NCI-H2171 treated with DMSO at 0.1 percent for 48 hours (cell line): ENCODE measurements at regions not wholly inside any gene's neighbourhood (a gene's known extent, or its start where the extent isn't known, plus 50 kb on each side); places are given as distances from the start of the nearest gene placed in this dataset.

Experiments
- DNase-seq: peaks from one replicate; lab custom pipeline; 2025; lab: John Stamatoyannopoulos, UW

DNA sequence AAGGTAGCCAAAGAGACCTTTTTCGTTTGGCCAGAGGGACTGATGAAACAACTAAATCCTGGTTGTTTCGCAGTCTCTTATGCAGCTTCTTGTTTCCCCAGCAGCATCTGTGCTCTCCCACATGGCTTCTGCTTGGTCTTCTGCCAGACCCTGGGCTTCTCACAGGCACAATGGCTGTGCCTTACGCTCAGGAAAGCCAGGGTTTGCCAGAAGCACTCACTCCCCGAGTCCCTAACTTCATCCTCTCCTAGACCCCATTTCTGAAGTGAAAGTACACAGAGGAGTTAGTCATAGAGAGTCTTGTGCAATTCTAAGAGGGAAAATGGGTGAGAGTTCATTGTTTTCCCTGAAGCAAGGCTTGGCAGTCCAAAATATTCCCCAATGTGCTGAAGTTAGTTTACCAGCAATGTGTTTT lies 121.7 kb downstream of the EVX1 start:
- DNase-seq: peak; percentile 13

DNA sequence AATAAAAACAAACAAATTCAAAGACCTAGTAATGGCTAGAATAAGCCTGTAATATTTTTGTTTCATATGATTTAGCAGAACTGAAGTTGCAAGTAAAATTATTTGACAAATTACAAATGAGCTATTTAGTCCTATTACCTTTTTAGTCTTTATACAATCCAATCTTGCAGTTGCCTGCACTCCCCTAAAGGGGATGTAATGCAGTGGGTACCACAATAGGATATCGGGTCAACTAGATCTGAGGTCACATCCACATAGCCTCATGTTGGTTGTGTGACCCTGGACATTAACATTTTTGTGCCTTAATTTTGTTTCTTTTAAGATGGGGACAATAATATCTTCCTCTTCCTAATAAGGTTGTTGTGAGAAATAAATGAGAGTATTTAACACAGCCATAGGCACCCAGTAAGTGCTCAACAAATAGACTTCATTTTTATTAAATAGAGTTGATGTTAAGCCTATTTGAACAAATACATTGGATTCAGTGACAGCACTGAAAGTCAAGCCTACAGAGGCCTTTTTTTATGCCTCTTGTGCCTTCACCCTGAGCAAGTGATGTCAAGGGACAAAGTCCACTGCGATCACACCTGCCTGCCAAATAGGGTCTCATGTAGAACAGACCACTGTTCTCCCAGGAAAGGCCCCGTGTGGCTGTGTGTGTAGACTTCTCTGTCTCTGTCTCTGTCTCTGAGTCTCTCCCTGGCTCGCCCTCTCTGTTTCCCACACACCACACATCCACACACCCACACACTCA lies 124.8 kb downstream of the EVX1 start:
- DNase-seq: no peak

DNA sequence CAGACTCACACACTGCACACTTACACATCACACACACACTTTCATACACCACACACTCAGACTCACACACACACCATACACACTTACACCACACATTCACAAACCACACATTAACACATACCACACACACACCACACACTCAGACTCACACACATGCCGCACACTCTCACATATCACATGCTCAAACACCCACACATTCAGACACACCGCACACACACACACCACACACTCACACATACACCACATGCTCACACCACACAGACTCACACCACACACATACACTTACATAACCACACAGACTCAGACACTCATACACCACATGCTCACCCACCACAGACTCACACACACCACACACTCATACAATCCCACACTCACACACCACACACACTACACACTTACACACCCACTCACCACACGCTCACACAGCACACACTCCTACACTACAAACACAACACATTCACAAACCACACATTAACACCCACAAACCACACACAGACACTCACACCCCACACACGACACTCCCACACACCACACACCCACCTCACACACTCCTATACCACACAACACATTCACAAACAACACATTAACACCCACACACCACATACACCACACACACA lies 125.4 kb downstream of the EVX1 start:
- DNase-seq: no peak

DNA sequence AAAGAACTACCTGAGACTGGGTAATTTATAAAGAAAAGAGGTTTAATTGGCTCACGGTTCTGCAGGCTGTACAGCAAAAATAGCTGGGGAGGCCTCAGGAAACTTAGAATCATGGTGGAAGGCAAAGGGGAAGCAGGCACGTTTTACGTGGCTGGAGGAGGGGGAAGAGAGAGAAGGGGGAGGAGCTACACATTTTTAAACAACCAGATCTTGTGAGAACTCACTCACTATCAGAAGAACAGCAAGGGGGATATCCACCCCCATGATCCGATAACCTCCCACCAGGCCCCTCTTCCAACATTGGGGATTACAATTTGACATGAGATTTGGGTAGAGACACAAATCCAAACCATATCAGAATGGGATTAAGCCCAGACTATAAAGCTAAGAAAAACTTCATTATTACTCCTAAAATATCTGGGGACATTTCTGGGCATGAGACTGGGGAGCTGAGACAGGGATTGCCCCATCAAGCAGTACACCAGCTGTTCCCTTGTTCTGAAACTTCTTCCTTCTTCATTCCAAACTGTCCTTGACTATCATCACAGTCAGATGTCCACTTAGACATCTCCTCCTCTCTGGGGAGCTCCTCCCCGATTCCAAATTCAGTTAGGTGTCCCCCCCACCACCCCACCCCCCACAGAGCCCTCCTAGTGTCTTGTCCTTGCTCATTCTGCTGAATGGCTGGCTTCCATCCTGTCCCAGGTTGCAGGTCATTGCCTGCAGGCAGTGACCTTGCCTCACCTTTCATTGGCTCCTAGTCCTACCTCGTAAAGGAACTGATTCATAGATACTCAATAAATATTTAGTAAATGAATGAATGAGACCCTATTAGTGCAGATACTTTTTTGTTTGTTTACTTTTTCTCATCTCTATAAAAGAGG lies 132.6 kb downstream of the EVX1 start:
- no peak for DNase-seq

DNA sequence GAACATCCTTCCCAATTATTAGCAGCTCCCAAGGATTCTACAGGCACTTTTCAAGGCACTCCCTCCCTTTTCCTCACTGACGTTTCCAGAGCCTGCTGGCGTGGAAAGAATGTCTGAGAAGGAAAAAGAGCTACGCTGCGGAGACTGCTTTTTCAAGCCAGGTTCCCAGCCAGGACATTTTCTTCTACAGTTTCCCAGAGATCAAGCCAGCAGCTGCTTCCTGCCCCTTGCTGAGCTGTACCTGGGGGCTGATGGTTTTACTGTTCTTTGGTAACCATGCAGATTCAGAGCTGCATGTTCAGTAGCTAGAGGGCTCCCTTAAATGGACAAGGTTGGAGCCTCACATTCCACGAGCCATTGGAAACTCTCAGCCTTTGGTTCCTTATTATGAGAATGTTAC lies 133.4 kb downstream of the EVX1 start:
- no peak for DNase-seq

DNA sequence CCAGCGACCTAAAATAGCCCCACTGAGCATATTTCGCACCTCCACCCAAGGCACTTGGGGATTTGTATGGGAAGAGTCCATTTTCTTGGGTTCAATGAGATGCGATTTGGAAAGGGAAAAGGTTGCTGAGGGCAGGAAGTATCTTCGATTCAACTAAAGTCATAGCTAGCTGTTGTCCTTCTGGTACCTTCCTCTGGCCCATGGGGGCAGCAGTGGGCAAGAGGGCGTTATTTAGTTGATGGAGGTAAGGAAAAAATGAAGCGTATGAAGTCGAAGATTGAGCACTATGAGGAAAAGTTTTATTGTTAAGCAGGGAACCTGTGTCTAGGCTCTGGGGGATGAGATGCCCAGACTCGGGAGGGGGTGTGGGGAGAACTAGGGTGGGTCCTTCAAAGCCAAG lies 135.4 kb downstream of the EVX1 start:
- DNase-seq: no peak

DNA sequence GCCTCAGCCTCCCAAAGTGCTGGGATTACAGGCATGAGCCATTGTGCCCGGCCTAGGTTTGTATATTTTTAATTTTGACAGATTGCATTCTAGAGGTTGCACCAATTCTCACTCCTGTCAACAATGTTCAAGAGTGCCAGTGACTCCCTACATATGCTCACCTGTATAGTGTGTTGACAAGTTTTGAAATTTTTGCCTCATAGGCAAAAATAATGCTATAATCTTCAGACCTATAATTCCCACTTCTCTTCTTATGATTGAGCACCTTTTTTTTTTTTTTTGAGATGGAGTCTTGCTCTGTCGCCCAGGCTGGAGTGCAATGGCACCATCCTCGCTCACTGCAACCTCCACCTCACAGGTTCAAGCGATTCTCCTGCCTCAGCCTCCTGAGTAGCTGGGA lies 139.7 kb downstream of the EVX1 start:
- DNase-seq: no peak

DNA sequence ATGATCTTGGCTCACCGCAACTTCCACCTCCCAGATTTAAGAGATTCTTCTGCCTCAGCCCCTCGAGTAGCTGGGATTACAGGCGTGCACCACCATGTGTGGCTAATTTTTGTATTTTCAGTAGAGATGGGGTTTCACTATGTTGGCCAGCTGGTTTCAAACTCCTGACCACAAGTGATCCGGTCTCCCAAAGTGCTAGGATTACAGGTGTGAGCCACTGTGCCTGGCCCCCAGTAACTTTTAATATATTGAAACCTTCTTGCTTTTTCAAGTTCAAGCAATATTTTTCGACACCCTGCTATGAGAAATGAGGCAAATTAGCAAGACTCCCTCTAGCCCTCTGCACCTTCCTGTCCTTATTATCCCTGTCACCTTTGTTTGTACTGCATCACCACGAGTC lies 144.0 kb downstream of the EVX1 start:
- no peak for DNase-seq

DNA sequence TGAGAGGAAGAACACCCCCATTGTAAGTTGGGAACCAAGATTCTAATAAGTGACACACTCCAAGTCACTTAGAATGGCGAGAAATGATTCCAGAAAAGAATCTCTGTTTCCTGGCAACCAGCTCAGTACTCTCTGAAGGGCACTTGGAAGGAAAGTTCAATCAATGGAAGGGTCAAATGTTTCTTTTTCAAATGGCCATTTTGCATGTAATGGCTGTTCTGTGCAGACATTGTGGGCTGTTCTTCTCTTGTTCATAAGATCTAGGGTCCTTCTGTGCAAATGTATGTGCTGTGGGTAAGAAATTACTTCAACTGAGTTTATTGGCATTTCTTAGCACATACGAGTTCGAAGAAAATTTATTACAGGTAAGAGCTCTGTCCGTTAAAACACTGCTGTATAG lies 145.3 kb downstream of the EVX1 start:
- DNase-seq: no peak

DNA sequence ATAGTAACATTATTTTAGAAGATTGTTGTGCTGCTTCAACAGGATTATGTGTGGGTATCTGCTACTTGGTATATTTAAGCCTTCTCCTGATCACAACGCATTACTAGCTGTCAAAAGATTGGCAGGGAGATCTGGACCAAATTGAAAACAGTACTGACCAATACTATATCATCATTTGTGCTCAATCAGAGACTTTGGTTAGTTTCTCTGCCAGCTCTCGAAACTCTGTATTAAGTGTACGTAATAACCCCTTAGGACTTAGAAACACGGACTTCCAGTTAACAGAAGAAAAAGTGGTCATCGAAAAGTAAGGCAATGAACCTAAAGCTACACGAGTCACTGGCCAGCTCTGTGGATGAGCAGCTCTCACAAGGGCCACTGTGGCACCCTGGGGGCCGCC lies 146.0 kb downstream of the EVX1 start:
- no peak for DNase-seq

DNA sequence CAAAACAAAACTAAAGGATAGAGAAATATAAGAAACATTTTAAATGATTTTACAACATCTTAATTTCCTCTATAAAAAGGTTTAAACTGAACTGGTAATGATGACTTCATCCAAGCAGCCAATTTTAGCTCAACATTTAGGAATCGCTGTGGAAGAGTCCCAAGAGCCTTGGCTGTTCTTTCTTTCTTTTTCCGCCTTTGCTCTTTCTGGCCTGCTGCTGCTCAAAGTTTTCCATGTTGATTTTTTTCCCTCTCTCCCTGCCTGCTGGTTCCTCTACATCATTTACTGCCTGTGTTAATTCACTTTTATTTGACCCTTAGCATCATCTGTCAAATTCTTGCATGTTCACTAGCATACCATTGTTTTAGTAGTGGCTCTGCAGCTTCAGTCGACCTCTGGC lies 146.9 kb downstream of the EVX1 start:
- no peak for DNase-seq

DNA sequence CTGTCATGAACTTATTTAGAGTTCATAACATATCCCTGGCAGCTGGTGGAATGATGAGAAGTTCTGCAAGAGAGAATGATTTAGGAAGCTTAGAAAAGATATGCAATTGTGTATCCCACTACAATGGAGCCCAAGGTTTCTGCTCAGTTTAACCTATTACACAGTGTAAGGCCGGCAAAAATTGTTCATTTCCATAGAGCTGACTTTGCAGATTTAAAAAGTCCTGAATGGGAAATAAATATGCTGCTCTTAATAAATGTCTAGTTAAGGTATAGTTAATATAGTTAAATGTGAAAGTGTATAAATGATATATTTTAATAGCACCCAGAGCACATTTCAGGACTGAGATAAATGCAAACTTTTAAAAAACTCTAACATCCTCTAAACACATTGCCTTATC lies 149.9 kb downstream of the EVX1 start:
- no peak for DNase-seq

DNA sequence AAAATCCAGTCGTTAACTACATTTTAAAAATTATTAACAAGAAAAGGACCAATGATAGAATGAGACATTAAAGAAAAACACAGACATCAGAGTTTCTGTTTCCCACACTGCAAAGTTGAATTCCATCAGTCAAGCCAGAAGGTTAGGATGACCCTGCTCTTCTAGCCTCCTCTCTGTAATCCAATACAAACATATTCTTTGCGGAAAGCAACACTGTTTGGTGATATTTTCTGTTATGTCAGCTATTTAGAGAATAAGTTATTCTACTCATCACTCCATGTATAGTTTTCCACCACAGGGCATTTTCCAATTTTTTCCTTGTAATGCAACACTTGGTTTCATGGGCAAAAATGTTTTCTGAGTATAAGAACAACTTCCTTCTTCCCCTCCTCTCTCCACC lies 152.3 kb downstream of the EVX1 start:
- no peak for DNase-seq

DNA sequence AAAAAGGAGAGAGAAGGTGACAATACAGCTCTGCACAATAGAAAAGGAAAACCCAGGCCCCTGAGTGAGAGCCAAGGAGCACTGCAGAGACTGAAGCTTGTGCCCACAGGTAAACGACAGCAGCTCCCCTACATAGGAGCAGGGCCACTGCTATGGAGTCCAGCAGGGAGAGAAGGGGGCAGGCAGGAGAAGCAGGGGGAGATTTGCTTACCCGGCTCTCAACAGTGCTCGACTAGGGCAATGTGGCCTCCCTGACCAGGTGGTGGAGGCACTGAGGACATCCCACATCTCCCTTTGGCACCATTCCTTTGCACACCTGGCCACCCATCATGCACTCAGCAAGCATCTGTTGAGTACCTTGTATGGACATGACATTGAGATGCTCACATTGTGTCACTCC lies 153.0 kb downstream of the EVX1 start:
- no peak for DNase-seq

DNA sequence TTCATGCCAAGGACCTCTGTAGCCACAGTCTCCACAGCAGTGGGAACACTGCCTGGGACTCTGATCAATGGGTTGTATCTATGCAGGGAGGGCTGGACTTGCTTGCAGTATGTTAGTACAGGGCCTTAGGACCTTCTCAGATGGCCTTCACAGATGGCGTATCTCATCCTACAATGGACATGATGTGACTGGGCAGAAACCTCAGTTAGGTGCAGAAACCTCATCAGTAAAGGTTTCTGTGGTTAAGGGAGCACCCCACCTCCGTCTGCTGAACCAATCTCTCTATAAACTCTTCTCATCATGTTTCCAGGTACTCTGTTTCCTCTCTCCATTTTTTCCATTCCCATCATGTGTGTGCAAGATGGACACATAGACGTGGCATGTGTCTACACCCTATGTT lies 154.9 kb downstream of the EVX1 start:
- DNase-seq: no peak

DNA sequence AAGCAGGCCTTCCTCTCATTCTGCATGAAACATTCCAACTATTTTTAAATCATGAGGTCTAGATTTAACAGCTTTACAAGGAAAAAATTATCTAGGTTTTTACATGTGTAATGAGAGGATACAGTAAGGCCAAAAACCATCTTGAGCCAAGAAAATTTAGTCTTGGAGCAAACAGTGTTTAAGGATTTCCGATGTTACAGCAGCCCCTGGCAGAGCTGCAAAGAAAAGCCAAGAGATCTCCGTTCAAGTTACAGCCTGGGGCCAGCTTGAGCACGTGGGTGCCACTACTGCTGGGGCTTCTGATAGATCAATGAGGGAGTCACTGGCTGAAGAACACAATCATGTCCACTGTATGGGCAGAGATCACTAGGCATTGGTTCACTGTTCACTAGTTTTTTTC lies 156.2 kb downstream of the EVX1 start:
- no peak for DNase-seq

DNA sequence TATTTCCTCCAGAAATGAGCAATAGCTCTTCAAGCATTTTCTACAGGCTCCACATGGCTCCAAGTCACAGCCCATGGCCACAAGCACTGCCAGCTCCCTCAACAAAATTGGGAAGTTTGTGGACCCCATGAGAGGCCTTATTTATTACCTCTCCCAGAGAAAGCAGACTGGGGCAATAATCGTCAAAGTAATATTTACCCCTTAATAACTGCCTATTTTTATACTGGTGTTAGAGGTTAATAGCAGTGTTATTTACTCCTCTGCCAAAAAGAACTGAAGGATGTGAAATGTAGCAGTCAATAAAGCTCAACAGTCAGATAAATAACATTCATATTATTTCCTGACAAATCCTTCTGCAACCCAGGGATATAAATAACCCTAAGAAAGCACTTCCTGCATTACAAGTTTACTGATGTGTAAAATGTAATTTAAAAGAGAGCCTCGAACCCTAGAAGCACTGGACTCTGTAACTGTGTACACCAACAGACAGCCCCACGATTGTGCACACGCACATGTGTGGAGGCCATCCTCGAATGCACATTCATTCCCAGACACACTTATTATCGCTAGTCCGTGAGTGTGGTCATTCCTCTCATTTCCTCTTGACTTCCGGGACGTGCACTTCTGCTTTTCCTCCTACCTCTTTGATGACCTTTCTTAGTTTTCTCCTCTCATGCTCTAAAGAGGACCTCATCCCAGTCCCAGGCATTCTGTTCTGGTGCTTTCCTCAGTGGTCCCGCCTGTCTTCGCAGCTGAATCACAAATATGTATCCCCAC lies 157.4 kb downstream of the EVX1 start:
- no peak for DNase-seq

DNA sequence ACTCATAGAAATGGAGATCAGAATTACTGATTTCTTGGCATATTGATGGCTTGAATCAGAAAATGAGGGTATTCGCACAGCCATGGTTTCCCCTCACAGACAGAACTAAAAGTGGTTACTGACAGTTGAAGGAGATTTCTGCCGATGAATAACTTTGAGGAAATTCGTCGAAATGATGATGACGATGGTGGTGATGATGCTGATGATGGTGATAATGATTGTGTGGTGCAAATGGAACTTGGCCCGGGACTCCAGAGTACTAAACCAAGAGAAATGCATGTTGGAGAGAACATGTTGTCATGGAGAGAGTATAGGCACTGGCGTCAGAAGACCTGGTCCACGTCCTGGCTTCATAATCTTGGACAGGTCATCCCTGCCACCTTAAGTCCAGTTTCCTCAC lies 163.2 kb downstream of the EVX1 start:
- no peak for DNase-seq

DNA sequence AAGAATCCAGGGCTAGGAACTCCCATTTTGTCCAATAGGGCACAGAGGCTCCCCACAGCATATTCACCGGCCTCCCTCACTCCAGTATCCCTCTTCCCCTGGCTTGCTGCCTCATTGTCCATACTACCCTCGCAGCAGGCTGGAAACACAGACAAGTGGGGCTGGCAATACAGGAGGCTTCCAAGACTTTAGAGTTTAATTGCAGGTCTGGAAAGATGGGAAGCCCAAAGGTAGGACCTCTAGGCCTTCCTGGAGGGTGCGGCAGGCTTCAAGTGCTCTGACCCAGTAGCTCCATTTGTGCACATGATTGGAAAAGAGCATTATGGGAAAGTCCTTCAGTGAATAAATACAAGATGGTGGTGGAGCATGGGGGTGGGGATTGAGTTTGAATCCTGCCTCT lies 166.7 kb downstream of the EVX1 start:
- DNase-seq: no peak

DNA sequence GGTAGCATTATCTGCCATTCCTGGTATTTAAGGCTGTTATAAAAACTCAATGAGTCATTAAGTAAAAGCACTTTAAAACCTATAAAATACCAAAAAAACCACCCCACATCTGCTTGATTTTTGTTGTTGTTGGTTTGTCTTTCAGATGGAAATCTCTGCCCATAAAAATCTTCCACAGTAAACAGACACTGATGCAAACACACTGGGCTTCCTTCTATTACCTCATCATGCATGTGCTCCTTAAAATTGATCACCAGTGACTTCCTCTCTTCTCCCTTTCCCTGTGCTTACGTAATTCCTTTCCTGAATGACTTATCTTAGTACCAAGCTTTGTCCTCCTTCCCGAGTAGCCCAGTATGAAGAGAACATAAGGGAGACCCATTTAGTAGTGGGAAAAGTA lies 167.2 kb downstream of the EVX1 start:
- no peak for DNase-seq

DNA sequence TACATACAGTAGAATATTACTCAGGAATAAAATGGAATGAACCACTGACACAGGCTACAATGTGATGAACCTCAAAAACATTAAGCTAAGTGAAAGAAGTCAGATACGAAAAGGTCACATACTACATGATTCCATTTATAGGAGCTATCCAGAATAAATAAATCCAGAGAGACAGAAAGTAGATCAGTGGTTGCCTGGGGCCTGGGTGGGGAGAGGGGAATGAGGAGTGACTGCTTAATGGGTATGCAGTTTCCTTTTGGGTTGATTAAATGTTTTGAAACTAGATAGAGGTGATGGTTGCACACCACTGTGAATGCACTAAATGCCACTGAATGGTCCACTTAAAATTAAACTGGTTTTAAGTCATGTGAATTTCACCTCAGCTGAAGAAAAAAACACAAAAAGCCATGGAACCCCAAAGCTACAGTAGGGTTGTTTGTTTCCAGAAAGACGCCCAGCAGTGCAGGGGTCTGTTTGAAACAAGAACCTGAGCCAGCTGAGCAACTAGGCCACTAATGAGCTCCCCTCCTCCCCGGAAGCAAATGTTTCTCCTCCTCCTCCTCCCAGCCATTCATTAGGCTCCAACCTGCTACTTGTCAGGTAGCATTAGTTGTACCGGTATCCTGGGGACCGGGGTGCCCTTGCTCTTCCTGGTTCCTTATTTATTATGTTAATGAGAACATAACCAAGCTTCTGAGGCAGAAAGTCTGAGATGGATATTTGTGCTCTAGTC lies 168.4 kb downstream of the EVX1 start:
- DNase-seq: no peak

DNA sequence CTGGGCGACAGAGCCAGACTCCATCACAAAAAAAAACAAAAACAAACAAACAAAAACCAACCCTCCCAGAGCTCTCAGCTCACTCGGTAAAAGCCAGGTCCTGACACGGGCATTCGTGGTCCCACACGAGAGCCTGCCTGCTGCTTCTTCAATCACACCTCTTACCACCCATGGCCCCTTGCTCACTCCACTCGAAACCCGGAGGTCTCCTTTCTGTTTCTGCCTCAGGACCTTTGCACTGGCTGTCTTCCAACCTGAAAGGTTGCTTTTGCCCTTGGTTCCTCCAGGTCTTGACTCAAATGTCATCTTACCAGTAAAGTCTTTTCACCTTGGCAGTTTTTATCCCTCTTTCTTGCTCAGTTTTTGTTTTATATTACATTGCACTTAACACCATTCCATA lies 169.6 kb downstream of the EVX1 start:
- DNase-seq: no peak
